Common myeloid progenitor, CD34-positive (primary cell): ENCODE measurements at regions not wholly inside any gene's neighbourhood (a gene's known extent, or its start where the extent isn't known, plus 50 kb on each side); places are given as distances from the start of the nearest gene placed in this dataset.

Source experiments
- CTCF ChIA-PET: fragments of 350-600 bp; sonication (Branson Sonifier 250); formaldehyde crosslinking; loops from one replicate; lab custom pipeline; 2021; ENCODE audit warnings: antibody characterized with exemption; lab: Charles Lee
- POLR2A ChIA-PET: fragments of 350-600 bp; sonication (Branson Sonifier 250); formaldehyde crosslinking; loops from one replicate; lab custom pipeline; 2021; ENCODE audit warnings: antibody characterized with exemption; lab: Charles Lee
- DNase-seq, 3 donors: peaks; one replicate each; pipeline versions ENCODE4 v3.0.0 to v3.0.0-alpha.2; 2013
- H3K27ac ChIP-seq, 2 experiments: 1 replicate in 1 of 2; 2 replicates in 1 of 2; pipeline ENCODE4 v1.7.0; 2013; ENCODE audit warnings: inconsistent platforms in 2 of 2, low read length in 2 of 2, mild to moderate bottlenecking in 2 of 2, low read depth in 1 of 2, moderate library complexity in 1 of 2; ENCODE audit not compliant: severe bottlenecking in 2 of 2, insufficient read depth in 1 of 2, poor library complexity in 1 of 2
- H3K27me3 ChIP-seq, 5 experiments: replicated peaks in 2 of 5; 1 replicate in 3 of 5; 2 replicates in 2 of 5; pipeline versions ENCODE4 v1.6.1 to v1.7.0; 2013; ENCODE audit warnings: low read length in 4 of 5, mild to moderate bottlenecking in 2 of 5, moderate library complexity in 2 of 5, inconsistent platforms in 1 of 5; ENCODE audit not compliant: insufficient read depth in 5 of 5, control insufficient read depth in 4 of 5
- H3K36me3 ChIP-seq, 4 experiments: 1 replicate in 2 of 4; 2 replicates in 2 of 4; pipeline versions ENCODE4 v1.6.1 to v1.7.0; 2013; ENCODE audit warnings: low read length in 3 of 4, control low read depth in 1 of 4, mild to moderate bottlenecking in 1 of 4; ENCODE audit not compliant: control insufficient read depth in 4 of 4, insufficient read depth in 4 of 4
- H3K4me1 ChIP-seq, 4 experiments: 1 replicate in 3 of 4; 2 replicates in 1 of 4; pipeline versions ENCODE4 v1.6.1 to v1.7.1; 2013; ENCODE audit warnings: low read length in 3 of 4, mild to moderate bottlenecking in 3 of 4, control low read depth in 1 of 4, inconsistent platforms in 1 of 4, moderate library complexity in 1 of 4; ENCODE audit not compliant: control insufficient read depth in 4 of 4, insufficient read depth in 4 of 4; ENCODE audit errors: control extremely low read depth in 1 of 4
- H3K4me3 ChIP-seq, 7 experiments: 1 replicate in 4 of 7; 2 replicates in 3 of 7; pipeline versions ENCODE4 v1.5.1 to v1.7.0; 2013; ENCODE audit warnings: mild to moderate bottlenecking in 7 of 7, low read length in 6 of 7, moderate library complexity in 6 of 7, inconsistent platforms in 2 of 7, low read depth in 2 of 7, control low read depth in 1 of 7; ENCODE audit not compliant: insufficient read depth in 4 of 7, control insufficient read depth in 1 of 7; ENCODE audit errors: extremely low read depth in 1 of 7
- H3K9me3 ChIP-seq, 5 experiments: 1 replicate in 4 of 5; 2 replicates in 1 of 5; pipeline versions ENCODE4 v1.6.1 to v1.7.1; 2013; ENCODE audit warnings: low read length in 4 of 5, mild to moderate bottlenecking in 2 of 5, inconsistent platforms in 1 of 5, low read depth in 1 of 5, moderate library complexity in 1 of 5; ENCODE audit not compliant: control insufficient read depth in 4 of 5, insufficient read depth in 2 of 5; ENCODE audit errors: control extremely low read depth in 1 of 5
- WGBS: methylation state at CpG from one replicate; pipeline ENCODE4 v1.1.5; 2013; ENCODE audit not compliant: insufficient coverage; 5-methylcytosine and 5-hydroxymethylcytosine counted together

- ChIA-PET CTCF (no interaction called here), POLR2A (no interaction called here)
- Histone ChIP-seq H3K4me3 (no peak overlapping the region), H3K27ac (no peak overlapping the region), H3K9me3 (no peaks in the 10 kb centered on the region), H3K36me3 (no peaks in the 10 kb centered on the region), H3K4me1 (no peaks in the 10 kb centered on the region), H3K27me3 (no peaks in the 10 kb centered on the region)
- DNase-seq, result no peak
- no CpG with 5 or more reads among the region's 2 CpGs for WGBS
Measured at GRCh38 chr13:72204291-72204690, 337.3 kb upstream of the DACH1 start.

DNA sequence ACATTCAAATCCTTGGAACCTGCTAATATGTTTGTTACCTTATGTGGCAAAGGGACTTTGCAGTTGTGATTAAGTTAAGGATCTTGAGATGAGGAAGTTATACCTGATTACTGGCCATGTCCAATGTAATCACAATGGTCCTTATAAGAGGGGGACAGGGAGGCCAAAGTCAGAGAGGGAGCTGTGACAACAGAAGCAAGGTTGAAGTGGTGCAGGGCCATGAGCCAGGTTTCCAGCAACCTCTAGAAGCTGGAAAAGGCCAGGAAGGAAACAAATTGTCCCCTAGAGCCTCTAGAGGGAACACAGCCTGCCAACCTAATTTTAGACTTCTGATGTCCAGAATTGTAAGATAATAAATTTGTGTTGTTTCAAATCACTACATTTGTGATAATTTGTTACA lies 334.7 kb upstream of the DACH1 start:
- ChIA-PET POLR2A (no interaction called here), CTCF (no interaction called here)

DNA sequence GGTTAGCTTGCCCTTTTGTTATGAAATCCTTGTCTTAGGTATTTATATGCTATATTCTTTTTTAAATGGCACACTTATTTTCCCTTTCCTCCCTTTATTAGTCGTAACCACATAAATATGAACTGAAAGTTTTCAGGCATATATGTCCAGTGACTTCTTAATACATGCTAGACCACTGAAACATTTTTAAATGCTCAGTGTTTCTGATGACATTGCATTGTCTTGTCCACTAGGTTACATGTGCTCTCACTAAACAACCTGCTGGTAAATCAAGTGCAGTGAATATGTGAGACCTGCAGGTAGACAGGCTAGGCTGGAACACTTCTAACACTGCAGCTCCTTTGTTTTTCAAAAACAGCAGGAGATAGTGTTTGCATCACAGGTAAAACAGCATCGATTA lies 332.6 kb upstream of the DACH1 start:
- POLR2A ChIA-PET, result no interaction called here
- H3K27me3 ChIP-seq, result no peaks in the 10 kb centered on the region
- H3K4me3 ChIP-seq, result no peak overlapping the region
- DNase-seq, result no peak
- no peak overlapping the region for H3K27ac ChIP-seq
- H3K9me3 ChIP-seq, result no peaks in the 10 kb centered on the region
- H3K4me1 ChIP-seq, result peaks cover 0 to 2% (median 0%) of the 10 kb centered on the region in 4 experiments
- CTCF ChIA-PET, result interaction anchor here (0.7 to 1.2 kb wide), 2 partner anchors 32 to 218 kb away, joined by 3 read pairs; no protein-coding TSS in a partner anchor
- WGBS, result no CpG with 5 or more reads among the region's 2 CpGs
- no peaks in the 10 kb centered on the region for H3K36me3 ChIP-seq

More for the DNA sequence above, 334.7 kb upstream of the DACH1 start:
- H3K9me3 ChIP-seq, result no peaks in the 10 kb centered on the region
- H3K4me3 ChIP-seq, result no peak overlapping the region
- no peak for DNase-seq
- no peaks in the 10 kb centered on the region for H3K27me3 ChIP-seq
- no peaks in the 10 kb centered on the region for H3K36me3 ChIP-seq
- no peak overlapping the region for H3K27ac ChIP-seq
- H3K4me1 ChIP-seq, result no peaks in the 10 kb centered on the region

GRCh38 chr13:72198967-72199560 lies 332.1 kb upstream of the DACH1 start:
- H3K27ac ChIP-seq, result no peak overlapping the region
- ChIA-PET CTCF (interaction anchor here (1.2 kb wide), 1 partner anchor 218 kb away, joined by 3 read pairs; no protein-coding TSS in a partner anchor), POLR2A (no interaction called here)
- no peak overlapping the region for H3K4me3 ChIP-seq
- H3K9me3 ChIP-seq, result no peaks in the 10 kb centered on the region
- peaks cover 0 to 3% (median 0%) of the 10 kb centered on the region in 4 experiments for H3K4me1 ChIP-seq
- no peak for DNase-seq
- H3K36me3 ChIP-seq, result no peaks in the 10 kb centered on the region
- WGBS, result 100% methylated on average over 2 of the region's 2 CpGs
- no peaks in the 10 kb centered on the region for H3K27me3 ChIP-seq

DNA sequence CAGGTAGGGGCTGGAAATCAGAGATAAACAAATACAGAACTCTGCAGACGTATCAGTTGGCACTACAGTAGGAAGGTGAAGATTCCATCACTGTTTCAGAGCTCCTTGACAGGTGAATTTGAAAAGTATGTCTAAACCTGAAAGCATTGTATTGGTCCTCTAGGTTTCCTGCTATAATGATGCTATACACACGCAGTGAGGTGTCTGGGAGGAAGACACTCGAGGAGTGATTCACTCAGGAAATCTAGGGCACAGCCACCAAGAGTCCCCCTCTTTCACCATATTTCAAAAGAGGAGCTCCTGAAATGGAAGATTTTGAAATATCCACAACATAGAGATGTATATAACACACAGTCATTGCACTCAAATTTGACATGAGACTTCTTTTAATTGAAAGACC lies 331.0 kb upstream of the DACH1 start:
- Histone ChIP-seq H3K27me3 (no peaks in the 10 kb centered on the region), H3K27ac (no peak overlapping the region), H3K4me3 (no peak overlapping the region), H3K9me3 (no peaks in the 10 kb centered on the region), H3K36me3 (no peaks in the 10 kb centered on the region), H3K4me1 (peaks cover 0 to 3% (median 0%) of the 10 kb centered on the region in 4 experiments)
- POLR2A ChIA-PET, result no interaction called here
- 100% methylated on average over 1 of the region's 3 CpGs for WGBS
- CTCF ChIA-PET, result no interaction called here
- DNase-seq, result no peak

DNA sequence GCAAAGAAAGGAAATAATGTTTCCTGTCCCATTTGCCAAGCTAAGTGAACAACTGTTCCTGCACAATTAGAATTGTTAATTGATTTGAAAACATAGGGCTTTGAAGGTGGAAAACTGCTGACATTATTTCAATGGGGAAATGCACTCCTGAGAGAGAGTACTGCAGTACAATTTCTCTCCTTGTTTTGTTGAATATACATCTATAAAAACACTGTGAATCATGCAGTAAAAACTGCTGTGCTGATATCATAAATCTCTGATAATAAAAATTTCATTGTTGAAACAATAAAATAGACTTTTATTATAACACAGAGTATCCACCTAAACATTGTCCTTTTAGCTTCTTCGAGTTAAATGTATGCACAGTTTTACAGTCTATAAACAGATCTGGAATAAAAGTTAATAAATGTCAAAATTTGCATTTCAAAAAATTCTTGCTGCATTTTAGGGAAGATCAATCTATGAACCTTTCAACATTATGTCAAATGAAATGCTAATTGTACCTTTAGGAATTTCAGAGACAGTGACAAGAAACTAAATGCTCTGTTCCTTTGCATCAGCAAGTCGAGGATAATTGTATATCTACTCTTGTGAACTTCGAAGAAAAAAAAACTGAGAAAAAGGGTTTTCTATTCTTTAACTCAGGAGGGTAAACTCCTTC lies 328.2 kb upstream of the DACH1 start:
- Histone ChIP-seq H3K4me1 (peaks cover 0 to 3% (median 0%) of the 10 kb centered on the region in 4 experiments), H3K27ac (no peak overlapping the region)

GRCh38 chr13:72194523-72194922 lies 327.5 kb upstream of the DACH1 start:
- H3K27me3 ChIP-seq, result no peaks in the 10 kb centered on the region
- H3K4me3 ChIP-seq, result no peak overlapping the region
- peak; percentile 0 to 10 (median 4) for DNase-seq
- peaks cover 0 to 3% (median 0%) of the 10 kb centered on the region in 4 experiments for H3K4me1 ChIP-seq
- WGBS, result 91% methylated on average over 6 of the region's 6 CpGs
- no peaks in the 10 kb centered on the region for H3K36me3 ChIP-seq
- H3K27ac ChIP-seq, result no peak overlapping the region
- CTCF ChIA-PET, result no interaction called here
- no peaks in the 10 kb centered on the region for H3K9me3 ChIP-seq
- POLR2A ChIA-PET, result no interaction called here

More for the DNA sequence above, 328.2 kb upstream of the DACH1 start:
- 100% methylated on average over 1 of the region's 3 CpGs for WGBS
- Histone ChIP-seq H3K36me3 (no peaks in the 10 kb centered on the region), H3K9me3 (no peaks in the 10 kb centered on the region), H3K27me3 (no peaks in the 10 kb centered on the region), H3K4me3 (no peak overlapping the region)
- no peak for DNase-seq
- CTCF ChIA-PET, result interaction anchor here (0.9 kb wide), 1 partner anchor 19 kb away, joined by 3 read pairs; no protein-coding TSS in a partner anchor
- POLR2A ChIA-PET, result no interaction called here
